ENCODE measurements at regions not wholly inside any gene's neighbourhood (a gene's known extent, or its start where the extent isn't known, plus 50 kb on each side); places are given as distances from the start of the nearest gene placed in this dataset.

DNA sequence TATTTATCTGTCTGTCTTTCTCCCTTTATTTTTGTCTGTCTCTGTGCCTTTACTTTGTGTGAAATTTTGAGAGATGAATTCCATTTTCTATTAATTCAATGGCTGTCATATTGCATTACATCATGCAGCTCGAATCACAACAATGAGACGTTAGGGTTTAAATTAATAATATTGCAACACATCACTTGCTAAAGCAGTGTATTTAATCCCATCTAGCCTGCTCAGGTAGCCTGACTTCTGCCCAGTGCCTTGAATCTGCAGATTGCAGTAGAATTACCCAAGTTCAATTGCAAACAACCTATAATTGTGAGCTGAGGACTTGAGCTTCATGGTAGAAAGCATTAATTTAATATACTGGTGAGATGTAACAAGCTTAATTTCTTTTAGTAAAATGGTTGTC lies 235.7 kb upstream of the TSHZ2 start:
- DNase-seq (ENCODE audit: low read depth in 2 of 2) = no peak

GRCh38 chr20:52731093-52731492 lies 241.1 kb upstream of the TSHZ2 start:
- no peak for DNase-seq (ENCODE audit: low read depth in 2 of 2)

- no peak for DNase-seq (ENCODE audit: low read depth in 2 of 2)
These were observed 244.3 kb upstream of the TSHZ2 start for GRCh38 chr20:52727740-52728456.

GRCh38 chr20:52724541-52724940 lies 247.6 kb upstream of the TSHZ2 start:
- DNase-seq (ENCODE audit: low read depth in 2 of 2) = no peak

GRCh38 chr20:52722926-52723688 lies 249.1 kb upstream of the TSHZ2 start:
- no peak for DNase-seq (ENCODE audit: low read depth in 2 of 2)

- no peak for DNase-seq (ENCODE audit: low read depth in 2 of 2)
These were observed 264.0 kb upstream of the TSHZ2 start for GRCh38 chr20:52708137-52708536.

DNA sequence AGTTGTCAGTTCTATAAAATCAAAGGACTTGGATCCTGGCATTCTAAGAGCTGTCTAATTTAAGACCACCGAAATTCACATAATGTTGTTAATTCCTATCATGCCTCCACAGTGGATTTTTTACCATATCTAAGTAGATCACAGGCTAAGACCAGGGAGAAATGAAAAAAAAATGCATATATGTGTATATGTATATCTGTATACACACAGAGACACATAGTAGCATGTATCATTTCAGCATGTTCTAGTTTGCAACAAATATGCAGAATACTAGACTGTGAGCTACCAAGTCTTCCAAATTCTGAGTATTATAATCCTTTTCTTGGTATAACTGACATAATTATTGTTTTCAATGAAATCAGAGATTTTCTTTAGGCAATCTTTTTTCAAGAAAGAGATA lies 267.6 kb upstream of the TSHZ2 start:
- no peak for DNase-seq (ENCODE audit: low read depth in 2 of 2)

DNA sequence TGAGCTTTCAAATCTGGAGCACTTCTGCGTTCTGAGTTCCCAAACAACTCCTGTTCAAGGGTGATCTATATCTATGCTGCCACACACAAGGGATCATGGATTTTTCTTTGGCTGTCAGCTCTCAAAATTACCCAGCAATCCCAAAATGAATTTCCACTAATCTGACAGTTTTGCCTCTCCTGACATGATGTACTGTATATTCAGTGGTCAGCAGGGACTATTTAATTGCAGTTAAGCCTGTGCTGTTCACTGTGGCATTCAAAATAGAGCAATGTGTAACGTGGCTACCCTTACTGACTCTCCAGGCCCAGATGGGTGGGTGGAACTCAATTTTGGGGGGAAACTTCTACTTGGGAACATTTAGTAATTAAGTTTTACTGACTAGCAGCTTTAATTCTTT lies 283.8 kb upstream of the TSHZ2 start:
- no peak for DNase-seq (ENCODE audit: low read depth in 2 of 2)

GRCh38 chr20:52684905-52685304 lies 287.3 kb upstream of the TSHZ2 start:
- DNase-seq (ENCODE audit: low read depth in 2 of 2) = no peak

DNA sequence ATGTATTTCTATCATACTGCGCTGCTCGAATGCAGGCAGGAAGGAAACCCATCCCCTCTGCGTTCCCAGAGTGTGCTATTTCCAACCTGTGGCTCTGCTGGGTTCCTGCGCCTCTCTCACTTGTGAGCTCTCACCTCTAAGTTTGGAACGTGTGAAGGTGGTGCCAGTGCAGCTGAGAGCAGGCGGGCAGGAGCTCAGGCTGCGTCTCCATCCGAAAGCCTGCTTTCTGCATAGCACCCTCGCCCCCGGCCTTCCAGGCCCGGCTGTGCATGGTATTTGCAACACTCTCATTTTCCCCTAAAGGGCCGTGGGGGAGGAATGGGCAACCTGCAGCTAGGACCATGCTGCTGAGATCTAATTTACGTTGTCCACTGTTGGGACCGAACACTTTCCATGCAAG lies 288.0 kb upstream of the TSHZ2 start:
- no peak for DNase-seq (ENCODE audit: low read depth in 2 of 2)

DNA sequence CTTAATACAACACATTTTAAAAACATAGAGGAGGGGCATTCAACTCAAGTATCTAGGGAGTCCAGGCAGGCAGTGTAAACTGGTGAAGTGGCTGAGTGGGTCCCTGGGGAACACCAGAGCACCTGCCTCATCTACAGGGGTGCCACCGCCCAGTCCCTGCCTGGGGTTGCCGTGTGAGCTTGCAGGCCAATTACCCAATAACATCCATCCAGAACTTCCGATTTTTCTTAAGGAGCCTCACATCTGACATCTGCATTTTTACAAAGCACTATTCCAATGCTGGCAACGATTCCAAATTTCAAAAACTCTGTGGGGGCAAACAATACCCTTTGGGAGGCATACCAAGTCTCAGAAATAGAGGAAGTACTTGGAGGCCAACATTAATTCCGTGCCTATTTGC lies 288.4 kb upstream of the TSHZ2 start:
- no peak for DNase-seq (ENCODE audit: low read depth in 2 of 2)

DNA sequence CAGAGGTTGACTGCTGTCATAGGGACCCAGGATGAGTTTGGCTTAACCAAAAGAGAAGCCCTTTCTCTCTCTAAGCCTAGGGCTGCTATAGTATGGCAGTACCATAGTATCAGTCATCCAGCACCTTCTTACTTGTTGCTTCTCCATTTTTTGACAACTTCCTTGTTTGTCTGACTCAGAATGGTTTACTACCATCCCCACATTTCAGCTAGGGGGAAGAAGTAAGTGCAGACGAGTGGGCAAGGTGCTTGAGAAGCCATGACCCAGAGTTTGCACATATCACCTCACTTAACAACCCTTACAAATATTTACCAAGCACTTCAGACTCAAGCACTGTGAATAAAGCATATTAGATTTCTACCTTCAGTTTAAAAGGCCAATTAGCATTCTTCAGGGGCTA lies 289.9 kb upstream of the TSHZ2 start:
- DNase-seq (ENCODE audit: low read depth in 2 of 2) = no peak

- DNase-seq (ENCODE audit: low read depth in 2 of 2) = no peak
These were observed 290.9 kb upstream of the TSHZ2 start for GRCh38 chr20:52681288-52681687.

GRCh38 chr20:52677216-52677615 lies 294.9 kb upstream of the TSHZ2 start:
- DNase-seq (ENCODE audit: low read depth in 2 of 2) = no peak

DNA sequence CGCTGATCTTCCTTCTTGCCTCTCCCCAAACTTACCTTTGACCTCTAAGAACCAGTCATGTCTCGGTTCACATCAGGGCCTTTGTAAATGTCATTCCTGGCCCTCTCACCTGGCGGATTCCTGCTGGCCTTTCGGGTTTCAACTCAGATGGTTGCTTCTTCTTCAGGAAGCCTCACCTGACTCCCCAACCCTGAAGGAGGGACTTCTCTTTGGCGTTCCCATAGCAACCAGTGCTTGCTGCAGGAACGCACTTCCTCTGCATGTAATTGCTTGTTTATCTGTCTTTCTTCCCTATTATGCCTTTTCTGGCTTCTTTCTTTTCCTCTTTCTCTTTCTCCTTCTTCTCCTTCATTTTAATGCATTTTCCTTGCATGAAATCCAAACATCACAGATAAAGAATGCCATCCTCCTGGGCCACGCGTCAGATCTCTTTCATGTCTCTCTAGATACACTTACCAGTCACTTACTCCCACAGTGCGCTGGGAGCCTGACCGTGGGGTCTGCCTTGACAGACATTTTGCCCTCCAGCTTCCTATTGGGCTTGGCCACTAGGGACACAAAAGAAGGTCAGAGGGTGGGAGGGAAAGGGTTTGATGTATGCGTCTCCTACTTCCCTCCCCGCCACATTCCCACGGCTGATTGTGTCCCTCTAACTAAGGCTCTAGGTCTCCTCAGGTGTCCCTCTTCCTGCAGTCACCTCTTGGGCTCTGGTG lies 295.7 kb upstream of the TSHZ2 start:
- no peak for DNase-seq (ENCODE audit: low read depth in 2 of 2)

DNA sequence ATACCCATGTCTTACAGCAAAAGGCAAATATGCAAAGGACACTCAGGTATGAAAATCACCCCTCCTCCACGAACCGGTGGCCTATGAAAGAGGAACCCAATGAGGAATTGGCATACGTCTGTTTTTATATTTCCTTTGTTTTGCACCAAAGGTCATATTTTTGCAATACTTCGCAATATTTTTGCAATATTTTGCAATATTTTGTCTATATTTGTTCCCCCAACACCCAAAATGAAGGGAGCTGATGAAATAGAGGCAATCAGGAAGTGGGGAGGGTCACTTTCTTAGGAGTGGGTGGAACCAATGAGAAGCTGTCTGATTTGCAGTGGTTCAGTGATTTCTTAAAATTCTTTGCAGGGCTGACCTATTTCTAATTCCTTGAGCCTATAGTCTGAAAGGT lies 296.8 kb upstream of the TSHZ2 start:
- DNase-seq (ENCODE audit: low read depth in 2 of 2) = no peak

GRCh38 chr20:52668626-52669025 lies 303.5 kb upstream of the TSHZ2 start:
- no peak for DNase-seq (ENCODE audit: low read depth in 2 of 2)

GRCh38 chr20:52667358-52667757 lies 304.8 kb upstream of the TSHZ2 start:
- no peak for DNase-seq (ENCODE audit: low read depth in 2 of 2)

- no peak for DNase-seq (ENCODE audit: low read depth in 2 of 2)
These were observed 306.7 kb upstream of the TSHZ2 start for GRCh38 chr20:52665441-52665840.

DNA sequence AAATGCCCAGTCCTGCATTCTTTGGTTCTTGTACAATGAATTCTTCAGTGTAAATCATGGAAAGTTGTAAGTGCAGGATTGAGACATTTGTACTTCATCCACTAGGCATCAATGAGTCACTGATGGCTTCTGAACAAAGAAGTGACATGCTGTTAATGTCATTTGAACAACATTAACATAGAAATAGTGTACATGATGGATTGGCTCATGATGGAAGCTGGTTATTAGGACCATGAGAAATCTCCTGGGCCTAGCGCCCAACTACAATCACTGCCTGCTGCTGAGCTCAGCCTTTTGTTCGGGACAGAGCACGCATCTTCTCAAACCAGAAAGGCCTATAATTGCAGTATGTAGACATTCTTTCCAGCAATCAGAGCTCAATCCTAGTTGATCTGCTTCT lies 316.8 kb upstream of the TSHZ2 start:
- DNase-seq (ENCODE audit: low read depth in 2 of 2) = no peak

GRCh38 chr20:52654567-52654966 lies 317.6 kb upstream of the TSHZ2 start:
- no peak for DNase-seq (ENCODE audit: low read depth in 2 of 2)

DNA sequence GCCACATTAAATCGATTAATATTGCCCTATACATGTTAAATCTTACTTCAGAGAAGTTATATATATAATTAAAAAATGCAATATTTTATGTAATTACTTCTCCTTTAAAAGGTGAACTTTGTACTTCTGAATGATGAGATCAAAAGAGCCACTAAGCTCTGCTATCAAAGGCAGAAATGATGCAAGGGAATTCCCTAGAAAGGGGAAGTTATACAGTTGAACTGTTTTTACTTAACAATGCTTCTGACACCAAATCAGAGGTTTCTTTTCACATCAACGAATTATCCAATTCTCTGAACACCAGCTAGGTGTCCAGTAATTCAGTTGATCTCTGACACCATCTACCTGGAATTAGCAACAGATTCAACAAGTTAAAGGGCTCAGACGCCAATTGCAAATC lies 319.9 kb upstream of the TSHZ2 start:
- no peak for DNase-seq (ENCODE audit: low read depth in 2 of 2)

- no peak for DNase-seq (ENCODE audit: low read depth in 2 of 2)
These were observed 322.4 kb upstream of the TSHZ2 start for GRCh38 chr20:52649727-52650126.

Measured in stimulated activated CD4-positive, alpha-beta T cell treated with anti-CD3 and anti-CD28 coated beads, Interleukin-1b, Interleukin-23, amount 100 ng/mL, for 4 hours (primary cell).